ENCODE measurements at regions not wholly inside any gene's neighbourhood (a gene's known extent, or its start where the extent isn't known, plus 50 kb on each side); places are given as distances from the start of the nearest gene placed in this dataset.

DNA sequence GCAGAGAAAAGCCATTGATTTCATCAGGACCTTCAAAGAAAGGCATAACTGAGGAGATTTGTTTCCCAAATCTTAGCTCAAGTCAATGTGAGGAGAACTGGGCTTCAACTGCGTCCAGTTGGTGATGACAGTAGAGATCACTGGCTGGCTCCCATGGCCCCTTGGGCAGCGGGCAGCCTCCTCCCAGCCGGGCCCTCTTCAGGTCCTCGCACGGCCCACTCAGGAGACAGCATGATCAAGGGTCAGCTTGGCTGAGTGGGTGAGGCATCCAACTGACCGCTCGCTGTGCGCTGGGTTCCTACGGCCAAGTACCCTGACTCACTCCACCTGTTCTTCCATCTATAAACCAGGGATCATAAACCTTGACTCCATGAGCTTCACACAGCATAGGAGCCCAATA, 274.0 kb downstream of the NSG2 start:
- Histone ChIP-seq H3K4me3 (no peak overlapping the region), H3K36me3 (no peaks in the 10 kb centered on the region), H3K4me1 (no peaks in the 10 kb centered on the region), H3K27me3 (no peaks in the 10 kb centered on the region), H3K9me3 (no peaks in the 10 kb centered on the region), H3K27ac (no peak overlapping the region)
- TF ChIP-seq, protein P1, sequence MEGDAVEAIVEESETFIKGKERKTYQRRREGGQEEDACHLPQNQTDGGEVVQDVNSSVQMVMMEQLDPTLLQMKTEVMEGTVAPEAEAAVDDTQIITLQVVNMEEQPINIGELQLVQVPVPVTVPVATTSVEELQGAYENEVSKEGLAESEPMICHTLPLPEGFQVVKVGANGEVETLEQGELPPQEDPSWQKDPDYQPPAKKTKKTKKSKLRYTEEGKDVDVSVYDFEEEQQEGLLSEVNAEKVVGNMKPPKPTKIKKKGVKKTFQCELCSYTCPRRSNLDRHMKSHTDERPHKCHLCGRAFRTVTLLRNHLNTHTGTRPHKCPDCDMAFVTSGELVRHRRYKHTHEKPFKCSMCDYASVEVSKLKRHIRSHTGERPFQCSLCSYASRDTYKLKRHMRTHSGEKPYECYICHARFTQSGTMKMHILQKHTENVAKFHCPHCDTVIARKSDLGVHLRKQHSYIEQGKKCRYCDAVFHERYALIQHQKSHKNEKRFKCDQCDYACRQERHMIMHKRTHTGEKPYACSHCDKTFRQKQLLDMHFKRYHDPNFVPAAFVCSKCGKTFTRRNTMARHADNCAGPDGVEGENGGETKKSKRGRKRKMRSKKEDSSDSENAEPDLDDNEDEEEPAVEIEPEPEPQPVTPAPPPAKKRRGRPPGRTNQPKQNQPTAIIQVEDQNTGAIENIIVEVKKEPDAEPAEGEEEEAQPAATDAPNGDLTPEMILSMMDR (IDR thresholded peaks at IDR 0.05) = no peak
- no peak for TF ChIP-seq POLR2AphosphoS5 (IDR thresholded peaks at IDR 0.05; ENCODE audit: insufficient read depth in 1 of 2, low read depth in 1 of 2)
- TF ChIP-seq POLR2A (IDR thresholded peaks at IDR 0.05) = no peak
- no peak for DNase-seq (ENCODE audit: extremely low spot score in 2 of 2)
- intact Hi-C loops (cut with DNase I) = loop anchor here (10.0 kb wide), 1 partner anchor 275 kb away; the partner anchor contains the start of gene NSG2

DNA sequence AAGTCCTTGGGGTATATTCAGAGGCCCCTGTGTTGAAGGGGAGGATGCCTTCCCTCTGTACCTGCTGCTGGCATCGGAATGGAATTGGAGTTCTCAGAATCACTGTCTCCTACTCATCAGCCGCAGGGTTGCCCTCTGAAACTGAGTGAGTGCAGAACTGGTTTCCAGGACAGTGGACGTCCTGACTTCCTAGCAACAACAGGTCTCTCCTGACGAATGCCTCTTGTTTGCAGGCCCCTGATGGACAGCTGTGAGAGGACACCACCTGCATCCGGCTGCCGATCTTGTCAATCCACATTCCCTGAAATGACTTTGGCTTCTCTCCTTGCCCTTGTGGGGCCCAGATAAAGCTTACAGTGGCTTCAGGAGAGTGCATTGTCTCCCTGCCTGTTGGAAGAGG, 274.5 kb downstream of the NSG2 start:
- DNase-seq (ENCODE audit: extremely low spot score in 2 of 2) = no peak
- TF ChIP-seq POLR2AphosphoS5 (IDR thresholded peaks at IDR 0.05; ENCODE audit: insufficient read depth in 1 of 2, low read depth in 1 of 2) = no peak
- no peak for TF ChIP-seq POLR2A (IDR thresholded peaks at IDR 0.05)
- Histone ChIP-seq H3K4me3 (no peak overlapping the region), H3K27ac (no peak overlapping the region), H3K4me1 (no peaks in the 10 kb centered on the region), H3K9me3 (no peaks in the 10 kb centered on the region), H3K36me3 (no peaks in the 10 kb centered on the region), H3K27me3 (no peaks in the 10 kb centered on the region)
- intact Hi-C loops (cut with DNase I) = no loop called here

DNA sequence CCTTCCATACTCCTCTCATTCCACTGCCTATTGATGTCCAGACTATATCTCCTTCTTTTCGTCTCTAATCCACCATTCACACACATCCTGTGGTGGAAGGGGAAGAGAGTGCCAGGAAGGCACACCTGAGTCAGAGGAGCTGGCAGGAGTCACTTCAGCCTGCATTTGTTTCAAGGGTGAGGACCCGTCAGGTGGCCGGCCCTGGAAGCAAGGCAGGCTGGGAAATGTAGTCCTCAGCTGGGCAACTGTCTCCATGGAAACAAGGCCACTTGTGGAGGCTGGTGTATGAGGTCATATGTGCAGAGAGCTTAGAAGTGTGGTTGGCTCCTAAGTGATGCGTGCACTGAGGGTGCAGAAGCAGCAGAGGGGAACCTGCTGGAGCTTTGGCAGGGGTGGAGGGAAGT, 278.4 kb downstream of the NSG2 start:
- Histone ChIP-seq H3K27ac (no peak overlapping the region), H3K4me3 (no peak overlapping the region), H3K27me3 (no peaks in the 10 kb centered on the region), H3K4me1 (no peaks in the 10 kb centered on the region), H3K9me3 (no peaks in the 10 kb centered on the region), H3K36me3 (no peaks in the 10 kb centered on the region)
- intact Hi-C loops (cut with DNase I) = no loop called here
- TF ChIP-seq POLR2A (IDR thresholded peaks at IDR 0.05) = no peak
- TF ChIP-seq, protein P1 (IDR thresholded peaks at IDR 0.05) = no peak
- no peak for TF ChIP-seq POLR2AphosphoS5 (IDR thresholded peaks at IDR 0.05; ENCODE audit: insufficient read depth in 1 of 2, low read depth in 1 of 2)
- no peak for DNase-seq (ENCODE audit: extremely low spot score in 2 of 2)

DNA sequence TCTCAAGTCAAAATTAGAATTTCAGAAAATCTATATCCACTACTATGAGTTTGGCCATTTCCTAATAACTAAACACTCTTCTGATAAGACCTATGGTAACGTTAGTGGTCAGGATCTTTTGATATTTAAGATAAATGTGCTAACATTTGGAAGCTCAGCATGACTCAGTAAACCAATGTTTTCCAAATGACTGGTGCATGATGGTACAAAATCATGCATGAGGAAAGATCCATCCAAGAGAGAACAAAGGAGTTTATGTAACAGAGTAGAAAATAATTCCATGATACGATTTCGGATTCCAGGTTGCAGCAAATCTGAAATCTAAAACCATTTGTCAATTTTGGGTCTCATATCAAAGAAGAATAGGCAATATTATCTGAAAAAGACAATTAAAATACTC, 279.2 kb downstream of the NSG2 start:
- intact Hi-C loops (cut with DNase I) = loop anchor here (5.0 kb wide), 1 partner anchor 293 kb away; no protein-coding TSS in a partner anchor
- TF ChIP-seq, protein P1 (IDR thresholded peaks at IDR 0.05) = no peak
- TF ChIP-seq POLR2A (IDR thresholded peaks at IDR 0.05) (no peak), POLR2AphosphoS5 (IDR thresholded peaks at IDR 0.05; ENCODE audit: insufficient read depth in 1 of 2, low read depth in 1 of 2) (no peak)

DNA sequence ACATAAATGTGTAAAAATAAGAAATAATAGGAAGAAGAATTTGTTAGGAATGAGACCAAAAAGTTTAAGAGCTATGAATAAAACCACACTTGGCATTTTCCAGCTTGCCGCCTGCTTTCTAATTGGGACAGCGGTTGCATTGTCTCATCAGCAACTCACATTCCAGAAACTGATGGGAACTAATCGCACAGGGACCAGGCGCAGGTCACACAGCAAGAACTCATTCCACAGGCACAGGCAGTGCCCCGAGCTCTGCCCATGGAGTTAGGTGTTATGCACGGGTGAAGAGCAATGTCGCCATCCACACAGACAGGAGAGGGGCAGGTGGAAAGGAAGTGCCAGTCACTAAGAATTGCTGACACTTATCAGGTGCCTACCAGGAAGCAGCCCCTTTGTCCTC, 279.9 kb downstream of the NSG2 start:
- Histone ChIP-seq H3K36me3 (no peaks in the 10 kb centered on the region), H3K9me3 (no peaks in the 10 kb centered on the region), H3K4me3 (no peak overlapping the region), H3K4me1 (no peaks in the 10 kb centered on the region), H3K27me3 (no peaks in the 10 kb centered on the region), H3K27ac (no peak overlapping the region)
- intact Hi-C loops (cut with DNase I) = loop anchor here (5.0 kb wide), 1 partner anchor 292 kb away; no protein-coding TSS in a partner anchor
- TF ChIP-seq, protein P1 (IDR thresholded peaks at IDR 0.05) = no peak
- TF ChIP-seq POLR2AphosphoS5 (IDR thresholded peaks at IDR 0.05; ENCODE audit: insufficient read depth in 1 of 2, low read depth in 1 of 2) (no peak), POLR2A (IDR thresholded peaks at IDR 0.05) (no peak)
- DNase-seq (ENCODE audit: extremely low spot score in 2 of 2) = no peak

More for the DNA sequence above, 279.2 kb downstream of the NSG2 start:
- Histone ChIP-seq H3K36me3 (no peaks in the 10 kb centered on the region), H3K27me3 (no peaks in the 10 kb centered on the region), H3K4me1 (no peaks in the 10 kb centered on the region), H3K9me3 (no peaks in the 10 kb centered on the region), H3K4me3 (no peak overlapping the region), H3K27ac (no peak overlapping the region)
- no peak for DNase-seq (ENCODE audit: extremely low spot score in 2 of 2)
